ENCODE measurements at regions not wholly inside any gene's neighbourhood (a gene's known extent, or its start where the extent isn't known, plus 50 kb on each side); places are given as distances from the start of the nearest gene placed in this dataset.

- H3K36me3 ChIP-seq (replicated peaks in 1 of 2; ENCODE audit: insufficient read depth in 1 of 2, low read depth in 2 of 2): no peaks in the 10 kb centered on the region
- no peak overlapping the region for H3K4me3 ChIP-seq
- TF ChIP-seq POLR2A (IDR thresholded peaks at IDR 0.05): no peak
- TF ChIP-seq CTCF (IDR thresholded peaks at IDR 0.05): peak in 5 of 7 experiments; percentile 25 to 39 (median 33)
- WGBS, 2 donors: 86 to 90% methylated on average over 7 of the region's 7 CpGs
- DNase-seq: peak in 3 of 4 donors; percentile 7 to 49 (median 40)
- H3K27me3 ChIP-seq: no peaks in the 10 kb centered on the region
- ATAC-seq: no peak
- H3K27ac ChIP-seq: no peak overlapping the region
- intact Hi-C loops (cut with DNase I): no loop called here
- H3K9me3 ChIP-seq: no peaks in the 10 kb centered on the region
- H3K4me1 ChIP-seq: no peaks in the 10 kb centered on the region
Measured at GRCh38 chr10:21020545-21020944, 123.4 kb upstream of the NEBL start.

GRCh38 chr10:21019436-21019835 is 122.3 kb upstream of the NEBL start:
- DNase-seq (no peak), ATAC-seq (no peak)
- H3K27me3 ChIP-seq: no peaks in the 10 kb centered on the region
- TF ChIP-seq CTCF (IDR thresholded peaks at IDR 0.05) (no peak), POLR2A (IDR thresholded peaks at IDR 0.05) (no peak)
- H3K36me3 ChIP-seq (replicated peaks in 1 of 2; ENCODE audit: insufficient read depth in 1 of 2, low read depth in 2 of 2): no peaks in the 10 kb centered on the region
- 83 to 86% methylated on average over 6 of the region's 6 CpGs for WGBS, 2 donors
- no peak overlapping the region for H3K4me3 ChIP-seq
- no peaks in the 10 kb centered on the region for H3K4me1 ChIP-seq
- no peak overlapping the region for H3K27ac ChIP-seq
- intact Hi-C loops (cut with DNase I): no loop called here
- H3K9me3 ChIP-seq: no peaks in the 10 kb centered on the region

- H3K4me1 ChIP-seq: no peaks in the 10 kb centered on the region
- H3K9me3 ChIP-seq: no peaks in the 10 kb centered on the region
- 76 to 92% methylated on average over 4 of the region's 4 CpGs for WGBS, 2 donors
- H3K36me3 ChIP-seq (replicated peaks in 1 of 2; ENCODE audit: insufficient read depth in 1 of 2, low read depth in 2 of 2): no peaks in the 10 kb centered on the region
- no peak for DNase-seq
- no peak overlapping the region for H3K27ac ChIP-seq
- intact Hi-C loops (cut with DNase I): no loop called here
- ATAC-seq: no peak
- H3K4me3 ChIP-seq: no peak overlapping the region
- no peaks in the 10 kb centered on the region for H3K27me3 ChIP-seq
- TF ChIP-seq POLR2A (IDR thresholded peaks at IDR 0.05) (no peak), CTCF (IDR thresholded peaks at IDR 0.05) (no peak)
Measured at GRCh38 chr10:21015851-21016250, 118.7 kb upstream of the NEBL start.

- no peaks in the 10 kb centered on the region for H3K4me1 ChIP-seq
- no peak overlapping the region for H3K4me3 ChIP-seq
- DNase-seq: no peak
- no peaks in the 10 kb centered on the region for H3K9me3 ChIP-seq
- no peak for ATAC-seq
- 82 to 90% methylated on average over 3 of the region's 3 CpGs for WGBS, 2 donors
- H3K36me3 ChIP-seq (replicated peaks in 1 of 2; ENCODE audit: insufficient read depth in 1 of 2, low read depth in 2 of 2): no peaks in the 10 kb centered on the region
- H3K27ac ChIP-seq: no peak overlapping the region
- no peaks in the 10 kb centered on the region for H3K27me3 ChIP-seq
- TF ChIP-seq CTCF (IDR thresholded peaks at IDR 0.05) (no peak), POLR2A (IDR thresholded peaks at IDR 0.05) (no peak)
- intact Hi-C loops (cut with DNase I): no loop called here
Measured at GRCh38 chr10:21014141-21014540, 117.0 kb upstream of the NEBL start.

GRCh38 chr10:21011433-21012018 is 114.4 kb upstream of the NEBL start:
- intact Hi-C loops (cut with DNase I): no loop called here
- Histone ChIP-seq H3K27me3 (no peaks in the 10 kb centered on the region), H3K4me3 (no peak overlapping the region), H3K27ac (no peak overlapping the region), H3K9me3 (no peaks in the 10 kb centered on the region), H3K4me1 (no peaks in the 10 kb centered on the region), H3K36me3 (replicated peaks in 1 of 2; ENCODE audit: insufficient read depth in 1 of 2, low read depth in 2 of 2) (no peaks in the 10 kb centered on the region)
- 89 to 93% methylated on average over 4 of the region's 4 CpGs for WGBS, 2 donors
- TF ChIP-seq POLR2A (IDR thresholded peaks at IDR 0.05) (no peak), CTCF (IDR thresholded peaks at IDR 0.05) (no peak)
- ATAC-seq (no peak), DNase-seq (no peak)
